Astrocyte (in vitro differentiated cells and primary cell): ENCODE measurements at regions not wholly inside any gene's neighbourhood (a gene's known extent, or its start where the extent isn't known, plus 50 kb on each side); places are given as distances from the start of the nearest gene placed in this dataset.
A peak's percentile ranks its signal among the peaks of the same experiment; 100 is the strongest.

ENCODE experiments used
- DNase-seq: peaks from one replicate; pipeline ENCODE4 v3.0.0-alpha.2; 2010; ENCODE audit warnings: low read depth
- FAIRE-seq: peaks from 2 replicates; lab custom pipeline; 2011; peaks lifted over from hg19 to GRCh38; lab: Jason Lieb, UNC
- H2AFZ ChIP-seq: 2 replicates; pipeline ENCODE4 v1.6.0; 2012; ENCODE audit warnings: low read depth, low read length, inconsistent platforms
- H3K27ac ChIP-seq: 2 replicates; pipeline ENCODE4 v1.5.1; 2011; ENCODE audit warnings: low read depth, low read length, inconsistent platforms
- H3K27me3 ChIP-seq: 2 replicates; pipeline ENCODE4 v1.6.0; 2011; ENCODE audit warnings: low read length, inconsistent platforms; ENCODE audit not compliant: insufficient read depth
- H3K36me3 ChIP-seq: 2 replicates; pipeline ENCODE4 v1.5.1; 2011; ENCODE audit warnings: low read length, inconsistent platforms; ENCODE audit not compliant: insufficient read depth
- H3K4me1 ChIP-seq: 2 replicates; pipeline ENCODE4 v1.5.1; 2011; ENCODE audit warnings: low read length, inconsistent platforms; ENCODE audit not compliant: insufficient read depth
- H3K4me2 ChIP-seq: 2 replicates; pipeline ENCODE4 v1.6.0; 2012; ENCODE audit warnings: low read length, inconsistent platforms
- H3K4me3 ChIP-seq: 2 replicates; pipeline ENCODE4 v1.5.1; 2011; ENCODE audit warnings: low read depth, mild to moderate bottlenecking, low read length, inconsistent platforms; ENCODE audit not compliant: insufficient read depth
- H3K79me2 ChIP-seq: 2 replicates; pipeline ENCODE4 v1.6.0; 2012; ENCODE audit warnings: mild to moderate bottlenecking, low read length, inconsistent platforms; ENCODE audit not compliant: insufficient read depth
- H3K9ac ChIP-seq: 2 replicates; pipeline ENCODE4 v1.6.0; 2012; ENCODE audit warnings: mild to moderate bottlenecking, low read length, inconsistent platforms
- H3K9me3 ChIP-seq: 2 replicates; pipeline ENCODE4 v1.5.1; 2012; ENCODE audit warnings: low read depth, mild to moderate bottlenecking, low read length, inconsistent platforms; ENCODE audit not compliant: insufficient read depth
- H4K20me1 ChIP-seq: 2 replicates; pipeline ENCODE4 v1.6.0; 2012; ENCODE audit warnings: low read length, inconsistent platforms; ENCODE audit not compliant: insufficient read depth
- H3K27ac Mint-ChIP-seq: one replicate; pipeline ENCODE4 v1.8.0; 2021; ENCODE audit warnings: mild to moderate bottlenecking, mixed read lengths; ENCODE audit not compliant: unreplicated experiment
- H3K27me3 Mint-ChIP-seq: one replicate; pipeline ENCODE4 v1.8.0; 2021; ENCODE audit warnings: low read depth, mixed read lengths; ENCODE audit not compliant: unreplicated experiment
- H3K36me3 Mint-ChIP-seq: one replicate; pipeline ENCODE4 v1.8.0; 2021; ENCODE audit warnings: low read depth, mixed read lengths; ENCODE audit not compliant: unreplicated experiment
- H3K4me1 Mint-ChIP-seq: one replicate; pipeline ENCODE4 v1.8.0; 2021; ENCODE audit warnings: low read depth, mixed read lengths; ENCODE audit not compliant: unreplicated experiment
- H3K4me3 Mint-ChIP-seq: one replicate; pipeline ENCODE4 v1.8.0; 2021; ENCODE audit warnings: mild to moderate bottlenecking, moderate library complexity, mixed read lengths; ENCODE audit not compliant: unreplicated experiment
- H3K9me3 Mint-ChIP-seq: one replicate; pipeline ENCODE4 v1.8.0; 2021; ENCODE audit warnings: mild to moderate bottlenecking, mixed read lengths; ENCODE audit not compliant: unreplicated experiment
- CTCF ChIP-seq: IDR thresholded peaks from 2 replicates; pipeline ENCODE4 v1.5.1; 2011; ENCODE audit warnings: low read depth, mild to moderate bottlenecking, inconsistent platforms, low read length, moderate library complexity; ENCODE audit not compliant: insufficient read depth
- EZH2 ChIP-seq: IDR thresholded peaks from 2 replicates; pipeline ENCODE4 v1.6.1; 2012; ENCODE audit warnings: mild to moderate bottlenecking, low read length, inconsistent platforms; ENCODE audit not compliant: insufficient read depth

GRCh38 chr6:15970517-15970916 lies 158.4 kb upstream of the MYLIP start:
- Histone ChIP-seq H3K4me3 (no peak overlapping the region), H3K9me3 (no peaks in the 10 kb centered on the region), H3K4me1 (no peaks in the 10 kb centered on the region), H3K4me2 (no peak overlapping the region), H3K9ac (no peak overlapping the region), H3K36me3 (no peaks in the 10 kb centered on the region), H4K20me1 (no peaks in the 10 kb centered on the region), H2AFZ (no peak overlapping the region), H3K27me3 (peaks cover 3% of the 10 kb centered on the region), H3K27ac (no peak overlapping the region), H3K79me2 (no peaks in the 10 kb centered on the region)
- Mint-ChIP-seq H3K27me3 (no peaks in the 10 kb centered on the region), H3K36me3 (peaks cover 3% of the 10 kb centered on the region), H3K9me3 (peaks cover 5% of the 10 kb centered on the region), H3K4me1 (peaks cover 4% of the 10 kb centered on the region), H3K27ac (no peak overlapping the region), H3K4me3 (no peak overlapping the region)
- no peak for DNase-seq
- TF ChIP-seq CTCF = no peak
- TF ChIP-seq EZH2 = no peak
- FAIRE-seq = no peak

DNA sequence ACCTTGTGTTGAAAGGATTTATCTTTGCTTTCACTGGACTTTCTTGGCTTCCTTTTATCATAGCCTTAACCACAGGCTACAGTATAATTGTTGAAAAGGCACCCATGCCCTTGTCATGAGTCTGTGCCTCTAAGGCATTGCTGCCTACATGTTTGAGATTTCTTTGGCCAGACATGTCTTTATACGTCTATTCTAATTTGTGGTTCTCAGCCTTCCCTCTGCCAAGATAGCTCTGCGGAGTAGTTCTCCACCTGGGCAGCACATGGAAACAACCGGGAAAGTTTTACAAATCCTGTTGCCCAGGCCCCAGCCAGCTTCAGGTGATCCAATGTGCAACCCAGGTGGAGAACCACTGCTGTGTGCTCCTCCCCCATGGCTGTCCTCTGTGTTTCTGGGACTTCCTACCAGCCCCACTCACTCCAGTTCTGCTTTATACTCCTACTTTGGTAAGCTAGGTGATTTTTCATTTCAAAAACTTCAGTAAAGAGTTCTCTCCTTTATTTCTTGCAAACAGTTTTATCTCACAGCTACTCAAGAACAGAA lies 159.6 kb upstream of the MYLIP start:
- peaks cover 3% of the 10 kb centered on the region for H3K36me3 Mint-ChIP-seq
- peaks cover 8% of the 10 kb centered on the region for H3K9me3 Mint-ChIP-seq
- H3K4me1 Mint-ChIP-seq = peaks cover 4% of the 10 kb centered on the region
- Histone ChIP-seq H3K27ac (no peak overlapping the region), H3K9ac (no peak overlapping the region), H3K27me3 (no peaks in the 10 kb centered on the region), H3K36me3 (no peaks in the 10 kb centered on the region), H3K4me2 (no peak overlapping the region), H2AFZ (no peak overlapping the region), H4K20me1 (no peaks in the 10 kb centered on the region), H3K79me2 (no peaks in the 10 kb centered on the region), H3K9me3 (no peaks in the 10 kb centered on the region), H3K4me3 (no peak overlapping the region), H3K4me1 (no peaks in the 10 kb centered on the region)
- H3K4me3 Mint-ChIP-seq = no peak overlapping the region
- DNase-seq (peak; percentile 44), FAIRE-seq (no peak)
- H3K27me3 Mint-ChIP-seq = no peaks in the 10 kb centered on the region
- no peak for TF ChIP-seq CTCF
- TF ChIP-seq EZH2 = no peak
- H3K27ac Mint-ChIP-seq = no peak overlapping the region

GRCh38 chr6:15968519-15968918 lies 160.4 kb upstream of the MYLIP start:
- Histone ChIP-seq H3K27me3 (no peaks in the 10 kb centered on the region), H3K4me1 (no peaks in the 10 kb centered on the region), H3K36me3 (no peaks in the 10 kb centered on the region), H4K20me1 (no peaks in the 10 kb centered on the region), H3K27ac (no peak overlapping the region), H3K9ac (no peak overlapping the region), H3K4me3 (no peak overlapping the region), H3K9me3 (no peaks in the 10 kb centered on the region), H3K4me2 (no peak overlapping the region), H3K79me2 (no peaks in the 10 kb centered on the region), H2AFZ (no peak overlapping the region)
- H3K27ac Mint-ChIP-seq = no peak overlapping the region
- H3K27me3 Mint-ChIP-seq = no peaks in the 10 kb centered on the region
- TF ChIP-seq EZH2 (no peak), CTCF (no peak)
- peaks cover 4% of the 10 kb centered on the region for H3K9me3 Mint-ChIP-seq
- peaks cover 4% of the 10 kb centered on the region for H3K4me1 Mint-ChIP-seq
- H3K36me3 Mint-ChIP-seq = peaks cover 3% of the 10 kb centered on the region
- DNase-seq = no peak
- no peak for FAIRE-seq
- H3K4me3 Mint-ChIP-seq = no peak overlapping the region
